Right atrium auricular region (tissue), 2 donors: ENCODE measurements at regions not wholly inside any gene's neighbourhood (a gene's known extent, or its start where the extent isn't known, plus 50 kb on each side); places are given as distances from the start of the nearest gene placed in this dataset.

Experiments
- DNase-seq: peaks from one replicate; pipeline ENCODE4 v3.0.0-alpha.2; 2019; ENCODE audit warnings: low spot score
- H3K27ac ChIP-seq, 2 donors: fragments of 200-600 bp; sonication (generic); 1 replicate in 1 of 2; 2 replicates in 1 of 2; pipeline ENCODE4 v1.5.1; 2016 to 2019
- H3K27me3 ChIP-seq, 2 donors: fragments of 200-600 bp; sonication (generic); one replicate each; pipeline versions ENCODE4 v1.5.1 to v1.6.0; 2017 to 2019
- H3K36me3 ChIP-seq: fragments of 200-600 bp; sonication (generic); one replicate; pipeline ENCODE4 v1.5.1; 2016
- H3K4me1 ChIP-seq, 2 donors: fragments of 200-600 bp; sonication (generic); one replicate each; pipeline versions ENCODE4 v1.5.1 to v1.6.0; 2017 to 2019
- H3K4me3 ChIP-seq, 2 donors: fragments of 200-600 bp; sonication (generic); 1 replicate in 1 of 2; 2 replicates in 1 of 2; pipeline ENCODE4 v1.5.1; 2017 to 2019; ENCODE audit warnings: mild to moderate bottlenecking in 1 of 2, moderate library complexity in 1 of 2
- H3K9me3 ChIP-seq, 2 donors: fragments of 200-600 bp; sonication (generic); one replicate each; pipeline ENCODE4 v1.5.1; 2019
- TF ChIP-seq, protein P1 (sequence below), 2 donors: fragments of 200-600 bp; sonication (generic); IDR thresholded peaks; one replicate each; pipeline ENCODE4 v1.5.1; 2019; ENCODE audit warnings: antibody characterized with exemption in 2 of 2

DNA sequence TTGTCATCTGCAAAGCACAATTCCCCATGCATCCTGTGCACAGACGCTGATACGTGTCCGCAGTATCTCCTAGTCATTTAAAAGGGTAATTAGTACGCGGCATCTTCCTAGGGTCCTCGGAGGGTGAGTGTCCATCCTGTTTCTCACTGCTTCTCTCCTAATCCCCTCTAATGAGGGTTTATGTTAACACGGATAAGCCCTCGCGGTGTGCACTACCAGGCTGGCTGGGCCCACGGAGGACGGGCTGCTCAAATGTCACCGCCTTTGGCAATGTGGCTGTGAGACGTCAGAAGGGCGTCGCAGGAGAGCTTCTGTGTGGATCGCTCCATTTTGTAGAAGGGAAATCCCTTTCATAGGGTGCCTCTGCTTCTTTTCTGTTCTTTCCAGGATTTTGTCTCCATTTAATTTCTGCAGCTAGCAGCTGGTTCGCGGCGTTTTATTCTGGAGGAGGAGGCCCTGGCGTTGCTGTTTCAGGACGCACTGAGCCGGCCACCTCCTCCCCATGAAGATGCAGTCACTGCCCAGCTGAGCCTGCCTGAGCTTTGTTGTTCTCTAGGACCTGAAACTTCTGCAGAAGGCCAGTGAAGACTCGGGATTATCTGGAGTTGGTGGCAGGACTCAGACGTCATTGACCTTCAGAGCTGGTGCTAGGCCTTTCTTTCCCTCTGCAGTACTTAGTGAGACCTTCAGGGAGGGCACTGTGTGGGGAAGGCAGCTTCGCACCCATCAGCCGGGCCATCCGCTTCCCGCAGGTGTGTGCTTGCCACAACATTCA lies 326.1 kb upstream of the IRX1 start:
- Histone ChIP-seq H3K27ac (no peak overlapping the region), H3K36me3 (no peaks in the 10 kb centered on the region), H3K27me3 (no peaks in the 10 kb centered on the region), H3K4me3 (no peak overlapping the region), H3K9me3 (no peaks in the 10 kb centered on the region), H3K4me1 (no peaks in the 10 kb centered on the region)
- TF ChIP-seq, protein P1, sequence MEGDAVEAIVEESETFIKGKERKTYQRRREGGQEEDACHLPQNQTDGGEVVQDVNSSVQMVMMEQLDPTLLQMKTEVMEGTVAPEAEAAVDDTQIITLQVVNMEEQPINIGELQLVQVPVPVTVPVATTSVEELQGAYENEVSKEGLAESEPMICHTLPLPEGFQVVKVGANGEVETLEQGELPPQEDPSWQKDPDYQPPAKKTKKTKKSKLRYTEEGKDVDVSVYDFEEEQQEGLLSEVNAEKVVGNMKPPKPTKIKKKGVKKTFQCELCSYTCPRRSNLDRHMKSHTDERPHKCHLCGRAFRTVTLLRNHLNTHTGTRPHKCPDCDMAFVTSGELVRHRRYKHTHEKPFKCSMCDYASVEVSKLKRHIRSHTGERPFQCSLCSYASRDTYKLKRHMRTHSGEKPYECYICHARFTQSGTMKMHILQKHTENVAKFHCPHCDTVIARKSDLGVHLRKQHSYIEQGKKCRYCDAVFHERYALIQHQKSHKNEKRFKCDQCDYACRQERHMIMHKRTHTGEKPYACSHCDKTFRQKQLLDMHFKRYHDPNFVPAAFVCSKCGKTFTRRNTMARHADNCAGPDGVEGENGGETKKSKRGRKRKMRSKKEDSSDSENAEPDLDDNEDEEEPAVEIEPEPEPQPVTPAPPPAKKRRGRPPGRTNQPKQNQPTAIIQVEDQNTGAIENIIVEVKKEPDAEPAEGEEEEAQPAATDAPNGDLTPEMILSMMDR (IDR thresholded peaks at IDR 0.05), result no peak
- no peak for DNase-seq

DNA sequence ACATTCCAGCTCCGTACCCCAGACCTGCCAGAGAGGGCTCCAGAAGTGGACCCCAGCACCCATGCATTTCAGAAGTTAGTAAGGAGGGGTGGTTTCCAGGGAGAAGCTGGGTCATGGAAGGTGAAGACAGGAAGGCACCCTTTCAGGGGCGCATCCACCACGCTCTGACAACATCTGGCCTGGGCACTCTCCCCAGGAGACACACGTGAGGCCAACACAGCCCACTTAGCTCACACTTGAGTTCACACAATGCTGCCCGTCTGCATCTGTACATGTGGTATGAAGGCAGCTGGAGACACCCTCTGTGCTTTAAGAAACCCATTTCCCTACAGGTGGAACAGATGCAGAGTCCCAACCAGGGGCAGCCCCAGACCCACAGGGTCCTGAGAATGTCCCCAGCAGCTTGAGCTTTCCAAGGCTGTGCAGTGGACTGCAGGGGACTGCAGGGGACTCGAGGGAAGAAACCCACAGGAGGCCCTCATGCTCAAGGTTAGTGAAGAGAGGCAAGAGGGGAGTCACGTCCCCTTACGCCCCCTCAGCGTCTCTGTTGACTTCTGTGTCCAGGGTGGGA lies 326.8 kb upstream of the IRX1 start:
- H3K4me1 ChIP-seq, result no peaks in the 10 kb centered on the region
- no peaks in the 10 kb centered on the region for H3K36me3 ChIP-seq
- no peaks in the 10 kb centered on the region for H3K9me3 ChIP-seq
- no peaks in the 10 kb centered on the region for H3K27me3 ChIP-seq
- no peak for DNase-seq
- TF ChIP-seq, protein P1 (IDR thresholded peaks at IDR 0.05), result no peak
- no peak overlapping the region for H3K27ac ChIP-seq
- no peak overlapping the region for H3K4me3 ChIP-seq

- TF ChIP-seq, protein P1 (IDR thresholded peaks at IDR 0.05), result no peak
- no peaks in the 10 kb centered on the region for H3K4me1 ChIP-seq
- no peak for DNase-seq
- no peaks in the 10 kb centered on the region for H3K36me3 ChIP-seq
- H3K27me3 ChIP-seq, result no peaks in the 10 kb centered on the region
- no peaks in the 10 kb centered on the region for H3K9me3 ChIP-seq
- H3K27ac ChIP-seq, result no peak overlapping the region
- no peak overlapping the region for H3K4me3 ChIP-seq
Measured at GRCh38 chr5:3266861-3267260, 328.8 kb upstream of the IRX1 start.

DNA sequence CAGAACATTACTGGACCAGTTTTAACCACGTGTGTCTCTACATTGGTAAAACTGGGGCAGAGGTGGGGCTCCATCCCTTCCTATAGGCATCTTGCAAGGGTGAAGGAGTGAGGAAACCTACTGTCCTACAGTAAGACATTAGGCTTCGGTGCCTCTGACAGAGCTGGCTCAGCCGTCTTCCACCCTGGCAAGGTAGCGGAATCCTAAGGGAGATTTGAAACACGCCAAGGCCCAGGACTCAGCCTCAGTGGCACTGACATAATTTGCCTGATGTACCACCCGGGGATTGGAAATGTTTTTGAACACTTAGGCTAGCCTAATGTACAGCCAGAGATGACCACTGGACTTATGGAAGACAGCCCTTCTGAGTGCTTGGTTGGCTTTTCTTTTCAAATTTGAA lies 329.7 kb upstream of the IRX1 start:
- no peak for DNase-seq
- Histone ChIP-seq H3K27ac (no peak overlapping the region), H3K9me3 (no peaks in the 10 kb centered on the region), H3K4me3 (no peak overlapping the region), H3K36me3 (no peaks in the 10 kb centered on the region), H3K27me3 (no peaks in the 10 kb centered on the region), H3K4me1 (no peaks in the 10 kb centered on the region)
- TF ChIP-seq, protein P1 (IDR thresholded peaks at IDR 0.05), result no peak

GRCh38 chr5:3265131-3265885 lies 330.3 kb upstream of the IRX1 start:
- Histone ChIP-seq H3K9me3 (no peaks in the 10 kb centered on the region), H3K36me3 (no peaks in the 10 kb centered on the region), H3K27ac (no peak overlapping the region), H3K4me3 (no peak overlapping the region), H3K27me3 (no peaks in the 10 kb centered on the region), H3K4me1 (no peaks in the 10 kb centered on the region)
- TF ChIP-seq, protein P1 (IDR thresholded peaks at IDR 0.05), result no peak
- DNase-seq, result no peak
